K562 (cell line): ENCODE measurements at regions not wholly inside any gene's neighbourhood (a gene's known extent, or its start where the extent isn't known, plus 50 kb on each side); places are given as distances from the start of the nearest gene placed in this dataset.
"Not testable (repeated sequence)": the region's sequence is repeated elsewhere in the genome, so short reads cannot be mapped to it uniquely, and the experiment has no call there.

Source experiments
- ATAC-seq: fragments of 200-7000 bp; cut with Tn5 transposase; 3 replicates; pipeline ENCODE4 v1.9.1; 2020; ENCODE audit warnings: moderate library complexity
- BruUV-seq: library from RNA; stranded (reverse); fragments of 400-500 nt; replicated peaks from 2 replicates; lab custom pipeline; 2021; lab: Mats Ljungman, UMichigan
- CTCF ChIA-PET: fragments of 300-600 bp; formaldehyde crosslinking; extraction: SDS; loops from one replicate; lab custom pipeline; 2021; ENCODE audit warnings: low intra/inter-chr PET ratio; lab: Yijun Ruan, JAX
- POLR2A ChIA-PET: fragments of 300-600, 350-650 bp; sonication (Branson Sonifier 250); formaldehyde crosslinking; extraction: SDS; loops from one replicate; lab custom pipeline; 2021; ENCODE audit warnings: antibody characterized with exemption, inconsistent platforms; lab: Yijun Ruan, JAX
- DNase-seq, 4 experiments: peaks; one replicate each; pipeline versions ENCODE4 v3.0.0 to v3.0.0-alpha.2; 2011 to 2018; ENCODE audit warnings: low spot score in 3 of 4, mixed read lengths in 3 of 4; ENCODE audit errors: extremely low read depth in 1 of 4
- FAIRE-seq: peaks from 2 replicates; lab custom pipeline; 2011; peaks lifted over from hg19 to GRCh38; lab: Jason Lieb, UNC
- H2AFZ ChIP-seq: 2 replicates; pipeline ENCODE4 v1.6.0; 2011; ENCODE audit warnings: low read depth, low read length, control low read depth, inconsistent platforms
- H3K27ac ChIP-seq: fragments of 200-600 bp; 3 replicates; pipeline ENCODE4 v1.8.0; 2011; ENCODE audit warnings: low read depth, mild to moderate bottlenecking, control low read depth, inconsistent platforms, low read length, moderate library complexity, mixed read lengths; ENCODE audit errors: extremely low read depth
- H3K27me3 ChIP-seq, 2 experiments: fragments of 300-600 bp in 1 of 2; 2 replicates in 1 of 2; 3 replicates in 1 of 2; pipeline versions ENCODE4 v1.6.0 to v1.8.0; 2011; ENCODE audit warnings: inconsistent platforms in 2 of 2, low read length in 2 of 2, mild to moderate bottlenecking in 1 of 2, mixed read lengths in 1 of 2, moderate library complexity in 1 of 2; ENCODE audit not compliant: control insufficient read depth in 2 of 2, insufficient read depth in 2 of 2
- H3K36me3 ChIP-seq: fragments of 300-600 bp; 3 replicates; pipeline ENCODE4 v1.8.0; 2011; ENCODE audit warnings: mild to moderate bottlenecking, low read length, inconsistent platforms; ENCODE audit not compliant: control insufficient read depth, insufficient read depth
- H3K4me1 ChIP-seq, 2 experiments: fragments of 200-600 bp in 1 of 2; replicated peaks in 1 of 2; 2 replicates in 1 of 2; 3 replicates in 1 of 2; pipeline versions ENCODE4 v1.5.1 to v1.8.0; 2011; ENCODE audit warnings: inconsistent platforms in 2 of 2, low read length in 2 of 2, mild to moderate bottlenecking in 1 of 2, mixed read lengths in 1 of 2, moderate library complexity in 1 of 2; ENCODE audit not compliant: control insufficient read depth in 2 of 2, insufficient read depth in 2 of 2
- H3K4me2 ChIP-seq: 2 replicates; pipeline ENCODE4 v1.6.1; 2011; ENCODE audit warnings: low read length, control low read depth, inconsistent platforms, mixed read lengths; ENCODE audit not compliant: insufficient read depth
- H3K4me3 ChIP-seq: fragments of 200-600 bp; sonication (generic), shearing (Covaris generic); 2 replicates; pipeline ENCODE4 v1.5.1; 2016; ENCODE audit warnings: control low read depth, inconsistent platforms
- H3K79me2 ChIP-seq: fragments of 200-600 bp; 3 replicates; pipeline ENCODE4 v1.8.0; 2011; ENCODE audit warnings: low read length, inconsistent platforms; ENCODE audit not compliant: control insufficient read depth, insufficient read depth
- H3K9ac ChIP-seq, 2 experiments: 2 replicates each; pipeline versions ENCODE4 v1.6.0 to v1.6.1; 2011; ENCODE audit warnings: low read depth in 2 of 2, low read length in 2 of 2, control low read depth in 1 of 2, inconsistent platforms in 1 of 2, mild to moderate bottlenecking in 1 of 2, mixed read lengths in 1 of 2; ENCODE audit not compliant: insufficient read depth in 1 of 2
- H3K9me1 ChIP-seq: one replicate; pipeline ENCODE4 v1.6.0; 2011; ENCODE audit warnings: inconsistent platforms, mild to moderate bottlenecking, low read length, moderate library complexity; ENCODE audit not compliant: control insufficient read depth, insufficient read depth
- H3K9me3 ChIP-seq: replicated peaks from 2 replicates; pipeline ENCODE4 v1.5.1; 2011; ENCODE audit warnings: low read depth, low read length, inconsistent platforms; ENCODE audit not compliant: control insufficient read depth, insufficient read depth
- H4K20me1 ChIP-seq: replicated peaks from 2 replicates; pipeline ENCODE4 v1.6.1; 2011; ENCODE audit warnings: low read length, inconsistent platforms, mixed read lengths; ENCODE audit not compliant: control insufficient read depth, insufficient read depth
- DPF2 ChIP-seq: fragments of 450-650 bp; IDR thresholded peaks from 2 replicates; pipeline ENCODE4 v1.6.1; 2016
- GTF2F1 ChIP-seq: IDR thresholded peaks from 2 replicates; pipeline ENCODE4 v1.6.1; 2011; ENCODE audit warnings: low read depth, low read length, improper control_type of control experiment
- WGBS: fragments of 100-300 bp; shearing (Covaris generic); methylation state at CpG from one replicate; pipeline ENCODE4 v1.1.6; 2016; ENCODE audit warnings: low coverage, mixed read lengths; ENCODE audit not compliant: insufficient coverage; ENCODE audit errors: missing lambda C conversion rate; 5-methylcytosine and 5-hydroxymethylcytosine counted together
- in situ Hi-C: fragments of 300-500 bp; cut with MboI; formaldehyde crosslinking; loops from 4 replicates; pipeline ENCODE4 v1.15.0; 2018; ENCODE audit warnings: inconsistent platforms, mixed read lengths
- intact Hi-C: fragments of 100-400 bp; cut with micrococcal nuclease; formaldehyde crosslinking; loops from 2 replicates; pipeline ENCODE4 v1.14.2; 2022

GRCh38 chr7:46264646-46265045 is 343.6 kb upstream of the IGFBP3 start:
- Histone ChIP-seq H3K79me2 (no peaks in the 10 kb centered on the region), H3K36me3 (no peaks in the 10 kb centered on the region), H2AFZ (no peak overlapping the region), H3K27ac (no peak overlapping the region), H3K4me3 (no peak overlapping the region), H3K9ac (no peak overlapping the region), H3K9me1 (no peaks in the 10 kb centered on the region), H4K20me1 (no peaks in the 10 kb centered on the region), H3K9me3 (no peaks in the 10 kb centered on the region; the same call in 1 of the 2 replicates), H3K4me1 (no peaks in the 10 kb centered on the region), H3K27me3 (no peaks in the 10 kb centered on the region), H3K4me2 (no peak overlapping the region)
- no TSS peak for BruUV-seq
- ChIA-PET POLR2A (no interaction called here), CTCF (no interaction called here)
- 0% methylated on average over 2 of the region's 2 CpGs for WGBS
- intact Hi-C loops (no loop called here), in situ Hi-C loops (no loop called here)
- no peak for DNase-seq
- TF ChIP-seq DPF2 (no peak), GTF2F1 (no peak)
- ATAC-seq, result no peak
- FAIRE-seq, result no peak

- in situ Hi-C loops, H2AFZ ChIP-seq, ATAC-seq: not testable (repeated sequence)
Measured at GRCh38 chr7:46261638-46262037, 340.6 kb upstream of the IGFBP3 start.

More at GRCh38 chr7:46261638-46262037, 340.6 kb upstream of the IGFBP3 start:
- H3K79me2 ChIP-seq, H3K4me3 ChIP-seq, H3K27ac ChIP-seq, H3K27me3 ChIP-seq, POLR2A ChIA-PET, H3K9ac ChIP-seq, FAIRE-seq, BruUV-seq, H3K36me3 ChIP-seq, CTCF ChIA-PET, H3K4me1 ChIP-seq, H3K9me3 ChIP-seq, H4K20me1 ChIP-seq, DNase-seq, H3K4me2 ChIP-seq, intact Hi-C loops, H3K9me1 ChIP-seq: not testable (repeated sequence)
- under 1% methylated on average over 9 of the region's 9 CpGs for WGBS
